22Rv1 (cell line): ENCODE measurements at regions not wholly inside any gene's neighbourhood (a gene's known extent, or its start where the extent isn't known, plus 50 kb on each side); places are given as distances from the start of the nearest gene placed in this dataset.

Source experiments
- H3K27ac ChIP-seq: fragments of 450-650 bp; 2 replicates; pipeline ENCODE4 v1.5.1; 2017
- CTCF ChIP-seq: fragments of 450-650 bp; IDR thresholded peaks from 2 replicates; pipeline ENCODE4 v1.5.1; 2017; ENCODE audit warnings: mild to moderate bottlenecking
- ZFX ChIP-seq: fragments of 450-650 bp; IDR thresholded peaks from 2 replicates; pipeline ENCODE4 v1.6.1; 2017; ENCODE audit warnings: antibody characterized with exemption, borderline replicate concordance

- no peak overlapping the region for H3K27ac ChIP-seq
- TF ChIP-seq CTCF: no peak
- no peak for TF ChIP-seq ZFX
Measured at GRCh38 chr9:104980039-104980654, 52.2 kb upstream of the ABCA1 start.

- TF ChIP-seq CTCF (no peak), ZFX (no peak)
- no peak overlapping the region for H3K27ac ChIP-seq
Measured at GRCh38 chr9:104981543-104982129, 53.7 kb upstream of the ABCA1 start.

- H3K27ac ChIP-seq: no peak overlapping the region
- TF ChIP-seq ZFX (no peak), CTCF (no peak)
Measured at GRCh38 chr9:104982543-104982942, 54.6 kb upstream of the ABCA1 start.

- no peak overlapping the region for H3K27ac ChIP-seq
- no peak for TF ChIP-seq CTCF
- no peak for TF ChIP-seq ZFX
Measured at GRCh38 chr9:104983491-104983890, 55.5 kb upstream of the ABCA1 start.

GRCh38 chr9:104984121-104984520 is 56.2 kb upstream of the ABCA1 start:
- no peak overlapping the region for H3K27ac ChIP-seq
- TF ChIP-seq CTCF (no peak), ZFX (no peak)

GRCh38 chr9:104984542-104984941 is 56.6 kb upstream of the ABCA1 start:
- H3K27ac ChIP-seq: no peak overlapping the region
- TF ChIP-seq CTCF (no peak), ZFX (no peak)

GRCh38 chr9:104984948-104985347 is 57.0 kb upstream of the ABCA1 start:
- TF ChIP-seq ZFX (no peak), CTCF (no peak)
- H3K27ac ChIP-seq: no peak overlapping the region
